HepG2 (cell line): ENCODE measurements at regions not wholly inside any gene's neighbourhood (a gene's known extent, or its start where the extent isn't known, plus 50 kb on each side); places are given as distances from the start of the nearest gene placed in this dataset.
A peak's percentile ranks its signal among the peaks of the same experiment; 100 is the strongest.
"Not testable (repeated sequence)": the region's sequence is repeated elsewhere in the genome, so short reads cannot be mapped to it uniquely, and the experiment has no call there.

Experiments used
- ATAC-seq: fragments of 200-7000 bp; cut with Tn5 transposase; 3 replicates; pipeline ENCODE4 v1.9.1; 2020; ENCODE audit warnings: mild to moderate bottlenecking, moderate library complexity
- BruUV-seq: library from RNA; stranded (reverse); fragments of 400-500 nt; replicated peaks from 2 replicates; lab custom pipeline; 2021; lab: Mats Ljungman, UMichigan
- CTCF ChIA-PET: fragments of 300-600 bp; formaldehyde crosslinking; extraction: SDS; loops from one replicate; lab custom pipeline; 2021; ENCODE audit warnings: low total read pairs, inconsistent platforms, low intra/inter-chr PET ratio; lab: Yijun Ruan, JAX
- POLR2A ChIA-PET: fragments of 350-600 bp; sonication (Branson Sonifier 250); formaldehyde crosslinking; loops from one replicate; lab custom pipeline; 2020; ENCODE audit warnings: antibody characterized with exemption, inconsistent platforms; lab: Yijun Ruan, JAX
- DNase-seq: peaks from one replicate; pipeline ENCODE4 v3.0.0-alpha.2; 2015; ENCODE audit warnings: low spot score
- FAIRE-seq: peaks from 3 replicates; lab custom pipeline; 2011; peaks lifted over from hg19 to GRCh38; lab: Jason Lieb, UNC
- H2AFZ ChIP-seq: one replicate; pipeline ENCODE4 v1.6.1; 2011; ENCODE audit warnings: low read length, inconsistent platforms
- H3K27ac ChIP-seq: fragments of 300-600 bp; 3 replicates; pipeline ENCODE4 v1.8.0; 2011; ENCODE audit warnings: mixed run types, mild to moderate bottlenecking, mixed read lengths, low read length, inconsistent platforms; ENCODE audit not compliant: insufficient read depth; ENCODE audit errors: extremely low read length
- H3K27me3 ChIP-seq, 2 experiments: fragments of 200-600 bp in 1 of 2; 2 replicates in 1 of 2; 3 replicates in 1 of 2; pipeline versions ENCODE4 v1.6.0 to v1.8.0; 2011; ENCODE audit warnings: low read length in 2 of 2, mild to moderate bottlenecking in 2 of 2, moderate library complexity in 2 of 2, inconsistent platforms in 1 of 2; ENCODE audit not compliant: insufficient read depth in 2 of 2, control insufficient read depth in 1 of 2
- H3K36me3 ChIP-seq, 2 experiments: fragments of 200-600 bp in 1 of 2; replicated peaks in 1 of 2; 2 replicates in 1 of 2; 3 replicates in 1 of 2; pipeline versions ENCODE4 v1.5.1 to v1.8.0; 2011; ENCODE audit warnings: low read length in 2 of 2, inconsistent platforms in 1 of 2; ENCODE audit not compliant: insufficient read depth in 2 of 2, control insufficient read depth in 1 of 2
- H3K4me1 ChIP-seq: 2 replicates; pipeline ENCODE4 v1.5.1; 2012; ENCODE audit warnings: low read length, inconsistent platforms; ENCODE audit not compliant: insufficient read depth
- H3K4me2 ChIP-seq: 2 replicates; pipeline ENCODE4 v1.6.0; 2011; ENCODE audit warnings: low read depth, low read length, inconsistent platforms
- H3K4me3 ChIP-seq, 3 experiments: fragments of 200-600 bp in 1 of 3; sonication (generic), shearing (Covaris generic) in 1 of 3; replicated peaks in 1 of 3; 2 replicates each; pipeline ENCODE4 v1.5.1; 2011 to 2016; ENCODE audit warnings: low read length in 3 of 3, inconsistent platforms in 2 of 3, low read depth in 2 of 3, mild to moderate bottlenecking in 2 of 3, control low read depth in 1 of 3, mixed read lengths in 1 of 3; ENCODE audit not compliant: insufficient read depth in 1 of 3
- H3K79me2 ChIP-seq: one replicate; pipeline ENCODE4 v1.6.1; 2011; ENCODE audit warnings: low read length, inconsistent platforms; ENCODE audit not compliant: insufficient read depth
- H3K9ac ChIP-seq: 2 replicates; pipeline ENCODE4 v1.6.0; 2011; ENCODE audit warnings: mild to moderate bottlenecking, low read depth, low read length, inconsistent platforms; ENCODE audit not compliant: insufficient read depth
- H3K9me3 ChIP-seq: 2 replicates; pipeline ENCODE4 v1.5.1; 2012; ENCODE audit warnings: mild to moderate bottlenecking, low read length
- H4K20me1 ChIP-seq: 2 replicates; pipeline ENCODE4 v1.6.0; 2011; ENCODE audit warnings: inconsistent platforms, mild to moderate bottlenecking, low read length, moderate library complexity; ENCODE audit not compliant: insufficient read depth
- ATF7 ChIP-seq, 2 experiments: fragments of 450-650 bp in 1 of 2; sonication (generic) in 1 of 2; formaldehyde crosslinking in 1 of 2; IDR thresholded peaks; 2 replicates each; pipeline versions ENCODE4 v1.4.0 to v1.6.1; 2016 to 2020; ENCODE audit warnings: antibody characterized with exemption in 1 of 2, mild to moderate bottlenecking in 1 of 2, missing genetic modification reagents in 1 of 2
- WGBS: methylation state at CpG from one replicate; pipeline ENCODE4 v1.1.6; 2017; ENCODE audit warnings: low lambda C conversion rate; 5-methylcytosine and 5-hydroxymethylcytosine counted together
- in situ Hi-C: cut with HindIII; loops from 2 replicates; pipeline ENCODE4 v1.10.0; 2017; ENCODE audit warnings: low pct_unique_long_range_greater_than_20kb; ENCODE audit not compliant: extremely low pct_ligation_motif_present
- intact Hi-C: fragments of 100-400 bp; cut with micrococcal nuclease; formaldehyde crosslinking; loops from one replicate; pipeline ENCODE4 v1.10.0; 2022; ENCODE audit not compliant: unreplicated experiment

DNA sequence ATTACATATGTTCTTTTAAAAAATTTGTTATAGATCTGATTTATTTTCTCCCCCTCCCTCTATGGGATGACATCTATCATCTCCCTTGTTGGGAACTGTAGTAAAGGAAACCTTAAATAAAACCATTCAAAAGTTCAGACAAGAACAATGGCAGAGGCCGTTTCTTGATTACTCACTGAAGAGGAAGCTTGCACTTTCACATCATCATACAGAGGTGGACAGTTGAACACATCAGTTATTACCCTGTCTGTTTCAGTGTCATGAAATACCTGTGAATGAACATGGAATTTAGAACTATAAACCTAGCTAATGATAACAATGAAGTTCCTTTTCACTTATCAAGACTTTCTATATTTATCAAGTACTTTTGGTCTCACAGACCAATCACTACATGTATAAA, 63.7 kb upstream of the NEK3 start:
- FAIRE-seq, POLR2A ChIA-PET, H3K9me3 ChIP-seq, H3K4me2 ChIP-seq, CTCF ChIA-PET, H4K20me1 ChIP-seq, H2AFZ ChIP-seq, ATAC-seq, H3K27me3 ChIP-seq, in situ Hi-C loops, H3K79me2 ChIP-seq, H3K27ac ChIP-seq, BruUV-seq, H3K36me3 ChIP-seq, H3K4me1 ChIP-seq, DNase-seq, intact Hi-C loops, H3K9ac ChIP-seq, H3K4me3 ChIP-seq: not testable (repeated sequence)
- WGBS: 0% methylated on average over 1 of the region's 1 CpG

DNA sequence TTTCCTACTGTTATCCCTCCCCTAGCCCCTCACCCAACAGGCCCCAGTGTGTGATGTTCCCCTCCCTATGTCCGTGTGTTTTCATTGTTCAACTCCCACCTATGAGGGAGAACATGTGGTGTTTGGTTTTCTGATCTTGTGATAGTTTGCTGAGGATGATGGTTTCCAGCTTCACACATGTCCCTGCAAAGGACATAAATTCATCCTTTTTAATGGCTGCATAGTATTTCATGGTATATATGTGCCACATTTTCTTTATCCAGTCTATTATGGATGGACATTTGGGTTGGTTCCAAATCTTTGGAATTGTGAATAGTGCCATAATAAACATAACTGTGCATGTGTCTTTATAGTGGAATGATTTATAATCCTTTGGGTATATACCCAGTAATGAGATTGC, 54.5 kb upstream of the NEK3 start:
- H3K4me2 ChIP-seq, H3K36me3 ChIP-seq, FAIRE-seq, H3K9ac ChIP-seq, H2AFZ ChIP-seq, H3K79me2 ChIP-seq, H3K27ac ChIP-seq, POLR2A ChIA-PET, H3K27me3 ChIP-seq, H3K4me3 ChIP-seq, DNase-seq, in situ Hi-C loops, ATAC-seq, BruUV-seq, H3K9me3 ChIP-seq, H4K20me1 ChIP-seq, intact Hi-C loops, CTCF ChIA-PET: not testable (repeated sequence)
- 10% methylated on average over 1 of the region's 1 CpG for WGBS
- peaks cover 22% of the 10 kb centered on the region for H3K4me1 ChIP-seq

DNA sequence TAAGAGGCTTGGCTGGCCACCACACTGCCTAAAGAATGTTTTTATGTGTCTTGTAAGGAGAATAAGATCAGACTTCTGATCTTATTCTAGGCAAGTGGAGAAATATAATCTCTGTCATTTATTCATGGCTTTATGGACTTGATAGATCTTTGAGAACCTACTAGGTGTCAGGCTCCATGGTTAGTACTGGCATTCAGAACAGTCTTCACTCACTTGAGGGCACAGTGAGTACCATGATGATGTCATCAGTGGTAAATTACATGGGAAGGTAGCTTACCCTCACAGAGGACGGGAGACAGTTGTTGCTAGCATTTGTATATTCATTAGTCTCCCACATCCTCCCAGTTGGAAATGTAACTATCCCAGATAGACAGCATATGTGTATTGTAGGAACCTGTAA, 53.5 kb upstream of the NEK3 start:
- H3K4me3 ChIP-seq; H4K20me1 ChIP-seq; POLR2A ChIA-PET; FAIRE-seq; intact Hi-C loops; H3K79me2 ChIP-seq; DNase-seq; H3K36me3 ChIP-seq; BruUV-seq; H3K27ac ChIP-seq; H3K4me2 ChIP-seq; in situ Hi-C loops; ATAC-seq; H3K27me3 ChIP-seq; H3K9ac ChIP-seq; H3K9me3 ChIP-seq; CTCF ChIA-PET; H2AFZ ChIP-seq; TF ChIP-seq ATF7 (CRISPR knock-in tag; IDR thresholded peaks at IDR 0.05): not testable (repeated sequence)
- TF ChIP-seq ATF7 (IDR thresholded peaks at IDR 0.05): peak; percentile 78
- peaks cover 33% of the 10 kb centered on the region for H3K4me1 ChIP-seq
- WGBS: 25% methylated on average over 1 of the region's 1 CpG
